ENCODE measurements at regions not wholly inside any gene's neighbourhood (a gene's known extent, or its start where the extent isn't known, plus 50 kb on each side); places are given as distances from the start of the nearest gene placed in this dataset.

GRCh38 chr15:38671675-38672254 is 107.2 kb upstream of the RASGRP1 start:
- H3K4me3 ChIP-seq (replicated peaks; ENCODE audit: low read depth, low read length): no peak overlapping the region
- TF ChIP-seq, protein P1, sequence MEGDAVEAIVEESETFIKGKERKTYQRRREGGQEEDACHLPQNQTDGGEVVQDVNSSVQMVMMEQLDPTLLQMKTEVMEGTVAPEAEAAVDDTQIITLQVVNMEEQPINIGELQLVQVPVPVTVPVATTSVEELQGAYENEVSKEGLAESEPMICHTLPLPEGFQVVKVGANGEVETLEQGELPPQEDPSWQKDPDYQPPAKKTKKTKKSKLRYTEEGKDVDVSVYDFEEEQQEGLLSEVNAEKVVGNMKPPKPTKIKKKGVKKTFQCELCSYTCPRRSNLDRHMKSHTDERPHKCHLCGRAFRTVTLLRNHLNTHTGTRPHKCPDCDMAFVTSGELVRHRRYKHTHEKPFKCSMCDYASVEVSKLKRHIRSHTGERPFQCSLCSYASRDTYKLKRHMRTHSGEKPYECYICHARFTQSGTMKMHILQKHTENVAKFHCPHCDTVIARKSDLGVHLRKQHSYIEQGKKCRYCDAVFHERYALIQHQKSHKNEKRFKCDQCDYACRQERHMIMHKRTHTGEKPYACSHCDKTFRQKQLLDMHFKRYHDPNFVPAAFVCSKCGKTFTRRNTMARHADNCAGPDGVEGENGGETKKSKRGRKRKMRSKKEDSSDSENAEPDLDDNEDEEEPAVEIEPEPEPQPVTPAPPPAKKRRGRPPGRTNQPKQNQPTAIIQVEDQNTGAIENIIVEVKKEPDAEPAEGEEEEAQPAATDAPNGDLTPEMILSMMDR (IDR thresholded peaks at IDR 0.05; ENCODE audit: low read depth, low read length, missing control alignments): no peak
- no peak for DNase-seq (ENCODE audit: extremely low read depth, low read depth)

DNA sequence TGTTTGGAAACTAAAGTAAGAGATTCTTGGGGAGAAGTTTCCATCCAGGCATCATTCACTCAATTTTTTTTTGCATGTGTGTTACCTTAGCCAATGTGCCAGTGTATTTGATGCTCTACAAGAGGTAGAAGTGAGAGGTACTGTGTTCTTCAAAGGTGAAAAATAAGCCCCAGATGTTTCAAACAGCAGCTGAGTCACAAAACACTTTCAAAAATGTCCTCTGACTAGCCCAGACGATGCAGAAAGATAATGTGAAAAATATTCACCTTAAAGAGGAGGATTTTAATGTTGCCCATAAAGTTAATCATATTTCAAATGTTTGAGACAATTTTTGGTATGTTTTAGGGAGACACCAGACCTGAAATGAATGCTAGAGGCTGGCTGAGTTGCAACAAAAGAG is 107.7 kb upstream of the RASGRP1 start:
- no peak for DNase-seq (ENCODE audit: extremely low read depth, low read depth)
- H3K4me3 ChIP-seq (replicated peaks; ENCODE audit: low read depth, low read length): no peak overlapping the region
- TF ChIP-seq, protein P1 (IDR thresholded peaks at IDR 0.05; ENCODE audit: low read depth, low read length, missing control alignments): no peak

GRCh38 chr15:38672814-38673670 is 108.4 kb upstream of the RASGRP1 start:
- no peak overlapping the region for H3K4me3 ChIP-seq (replicated peaks; ENCODE audit: low read depth, low read length)
- DNase-seq (ENCODE audit: extremely low read depth, low read depth): no peak
- TF ChIP-seq, protein P1 (IDR thresholded peaks at IDR 0.05; ENCODE audit: low read depth, low read length, missing control alignments): no peak

DNA sequence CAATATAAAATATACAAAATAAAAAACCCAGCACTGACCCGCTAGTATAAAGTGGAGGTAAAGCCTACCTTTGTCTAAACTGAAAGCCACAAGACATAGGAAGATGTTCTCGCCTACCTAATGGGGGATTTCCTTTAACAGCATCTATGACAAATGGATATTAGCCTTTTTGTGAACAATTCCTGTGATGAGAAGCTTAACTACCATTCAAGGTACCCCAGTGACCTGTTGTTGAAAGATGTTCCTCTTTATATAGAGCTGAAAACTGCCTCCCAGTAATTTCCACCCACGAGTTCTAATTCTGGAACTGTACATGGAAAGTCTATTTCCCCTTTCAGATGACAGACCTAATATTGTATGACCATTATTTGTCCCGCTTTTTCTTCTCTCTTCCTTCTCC is 109.8 kb upstream of the RASGRP1 start:
- no peak overlapping the region for H3K4me3 ChIP-seq (replicated peaks; ENCODE audit: low read depth, low read length)
- no peak for DNase-seq (ENCODE audit: extremely low read depth, low read depth)
- TF ChIP-seq, protein P1 (IDR thresholded peaks at IDR 0.05; ENCODE audit: low read depth, low read length, missing control alignments): no peak

GRCh38 chr15:38678281-38678680 is 113.7 kb upstream of the RASGRP1 start:
- no peak overlapping the region for H3K4me3 ChIP-seq (replicated peaks; ENCODE audit: low read depth, low read length)
- no peak for DNase-seq (ENCODE audit: extremely low read depth, low read depth)
- TF ChIP-seq, protein P1 (IDR thresholded peaks at IDR 0.05; ENCODE audit: low read depth, low read length, missing control alignments): no peak

DNA sequence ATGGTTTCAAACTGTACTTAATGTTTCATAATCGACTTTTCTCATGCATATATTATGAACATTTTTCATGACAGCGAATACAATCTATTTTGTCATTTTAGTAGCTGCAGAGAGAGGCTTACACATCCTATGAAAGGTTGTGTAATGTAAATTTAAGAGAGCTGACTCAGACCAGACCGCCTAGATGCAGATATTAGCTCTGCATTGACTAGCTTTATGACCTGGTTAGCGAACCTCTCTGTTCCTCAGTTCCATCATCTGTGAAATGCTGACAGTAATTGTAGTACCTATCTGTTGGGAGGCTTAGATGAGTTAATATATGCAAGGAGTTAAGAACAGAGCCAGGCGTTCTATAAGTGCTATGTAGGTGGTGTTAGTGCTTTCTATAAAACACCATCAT is 116.2 kb upstream of the RASGRP1 start:
- DNase-seq (ENCODE audit: extremely low read depth, low read depth): no peak
- TF ChIP-seq, protein P1 (IDR thresholded peaks at IDR 0.05; ENCODE audit: low read depth, low read length, missing control alignments): no peak
- H3K4me3 ChIP-seq (replicated peaks; ENCODE audit: low read depth, low read length): no peak overlapping the region

Measured in HFF-Myc (cell line).